GM12878 (cell line): ENCODE measurements at regions not wholly inside any gene's neighbourhood (a gene's known extent, or its start where the extent isn't known, plus 50 kb on each side); places are given as distances from the start of the nearest gene placed in this dataset.

Experiments used
- ATAC-seq: fragments of 200-7000 bp; cut with Tn5 transposase; 3 replicates; pipeline ENCODE4 v1.9.1; 2020; ENCODE audit warnings: mild to moderate bottlenecking, moderate library complexity
- BruUV-seq: library from RNA; stranded (reverse); fragments of 400-500 nt; replicated peaks from 2 replicates; lab custom pipeline; 2021; lab: Mats Ljungman, UMichigan
- CTCF ChIA-PET: fragments of 300-600 bp; sonication (Branson Sonifier 250); formaldehyde crosslinking; extraction: SDS; loops from one replicate; lab custom pipeline; 2021; ENCODE audit warnings: inconsistent platforms; lab: Yijun Ruan, JAX
- POLR2A ChIA-PET: fragments of 350-600 bp; formaldehyde crosslinking; extraction: SDS; loops from one replicate; lab custom pipeline; 2021; ENCODE audit warnings: inconsistent platforms; lab: Charles Lee
- RAD21 ChIA-PET: fragments of 300-600 bp; sonication (Branson Sonifier 250); formaldehyde crosslinking; loops from one replicate; lab custom pipeline; 2023; ENCODE audit warnings: antibody characterized with exemption; ENCODE audit not compliant: unreplicated experiment; lab: Charles Lee
- SMC1A ChIA-PET: fragments of 300-600 bp; sonication (Branson Sonifier 250); formaldehyde crosslinking; loops from one replicate; lab custom pipeline; 2023; ENCODE audit not compliant: unreplicated experiment, uncharacterized antibody; lab: Charles Lee
- DNase-seq: peaks from one replicate; pipeline ENCODE4 v3.0.0-alpha.2; 2011; ENCODE audit warnings: low read depth, low spot score
- FAIRE-seq: peaks from 3 replicates; lab custom pipeline; 2011; peaks lifted over from hg19 to GRCh38; lab: Jason Lieb, UNC
- H2AFZ ChIP-seq: 2 replicates; pipeline ENCODE4 v1.6.0; 2011; ENCODE audit warnings: low read depth, low read length, control low read depth; ENCODE audit not compliant: control insufficient read depth
- H3K27ac ChIP-seq: 2 replicates; pipeline ENCODE4 v1.5.1; 2011; ENCODE audit warnings: control low read depth; ENCODE audit not compliant: control insufficient read depth, insufficient read depth
- H3K27me3 ChIP-seq, 2 experiments: replicated peaks in 1 of 2; 2 replicates each; pipeline versions ENCODE4 v1.6.0 to v1.6.1; 2011; ENCODE audit warnings: low read length in 1 of 2; ENCODE audit not compliant: control insufficient read depth in 2 of 2, insufficient read depth in 2 of 2
- H3K36me3 ChIP-seq, 2 experiments: 2 replicates each; pipeline ENCODE4 v1.5.1; 2011; ENCODE audit warnings: low read length in 1 of 2; ENCODE audit not compliant: control insufficient read depth in 2 of 2, insufficient read depth in 2 of 2
- H3K4me1 ChIP-seq: 2 replicates; pipeline ENCODE4 v1.6.1; 2011; ENCODE audit warnings: mild to moderate bottlenecking, low read length, moderate library complexity, mixed read lengths; ENCODE audit not compliant: control insufficient read depth, insufficient read depth
- H3K4me2 ChIP-seq: 2 replicates; pipeline ENCODE4 v1.6.0; 2011; ENCODE audit warnings: control low read depth; ENCODE audit not compliant: control insufficient read depth, insufficient read depth
- H3K4me3 ChIP-seq: fragments of 200-600 bp; sonication (generic); 2 replicates; pipeline ENCODE4 v1.5.1; 2016
- H3K79me2 ChIP-seq: 2 replicates; pipeline ENCODE4 v1.6.0; 2011; ENCODE audit warnings: low read length; ENCODE audit not compliant: control insufficient read depth, insufficient read depth
- H3K9ac ChIP-seq: 2 replicates; pipeline ENCODE4 v1.8.0; 2011; ENCODE audit warnings: low read length, control low read depth, mixed read lengths; ENCODE audit not compliant: control insufficient read depth, insufficient read depth
- H3K9me3 ChIP-seq: replicated peaks from 3 replicates; pipeline ENCODE4 v1.5.1; 2011; ENCODE audit warnings: mild to moderate bottlenecking, low read length; ENCODE audit not compliant: control insufficient read depth, insufficient read depth
- H4K20me1 ChIP-seq: 2 replicates; pipeline ENCODE4 v1.6.0; 2011; ENCODE audit not compliant: control insufficient read depth, insufficient read depth
- ASH2L ChIP-seq: fragments of 300-600, 200-600 bp; sonication (generic); IDR thresholded peaks from 2 replicates; pipeline ENCODE4 v1.6.1; 2017; ENCODE audit warnings: low read depth, mild to moderate bottlenecking, borderline replicate concordance
- BACH1 ChIP-seq: fragments of 450-650 bp; IDR thresholded peaks from 2 replicates; pipeline ENCODE4 v1.6.1; 2017; ENCODE audit warnings: mild to moderate bottlenecking, borderline replicate concordance
- CEBPB ChIP-seq, 2 experiments: fragments of 150-350 bp in 1 of 2; IDR thresholded peaks; 2 replicates each; pipeline ENCODE4 v1.6.1; 2012 to 2014; ENCODE audit warnings: low read depth in 2 of 2, low read length in 2 of 2, borderline replicate concordance in 1 of 2, inconsistent platforms in 1 of 2
- CREM ChIP-seq: IDR thresholded peaks from 2 replicates; pipeline ENCODE4 v1.6.1; 2014; ENCODE audit warnings: antibody characterized with exemption, low read depth
- FOS ChIP-seq: IDR thresholded peaks from 3 replicates; pipeline ENCODE4 v1.6.1; 2011; ENCODE audit warnings: borderline replicate concordance; ENCODE audit not compliant: insufficient read length; ENCODE audit errors: extremely low read depth
- FOXK2 ChIP-seq: fragments of 450-650 bp; IDR thresholded peaks from 2 replicates; pipeline ENCODE4 v1.6.1; 2017; ENCODE audit warnings: mild to moderate bottlenecking, moderate library complexity
- KLF5 ChIP-seq: fragments of 450-650 bp; IDR thresholded peaks from 2 replicates; pipeline ENCODE4 v1.6.1; 2014; ENCODE audit warnings: mild to moderate bottlenecking; ENCODE audit not compliant: partially characterized antibody
- MTA3 ChIP-seq: IDR thresholded peaks from 2 replicates; pipeline ENCODE4 v1.6.1; 2012; ENCODE audit warnings: low read length, inconsistent platforms, borderline replicate concordance
- MYC ChIP-seq: IDR thresholded peaks from 2 replicates; pipeline ENCODE4 v1.6.1; 2011; ENCODE audit warnings: mild to moderate bottlenecking, low read length, moderate library complexity, inconsistent platforms; ENCODE audit not compliant: insufficient read depth, insufficient replicate concordance, insufficient read length, severe bottlenecking
- NBN ChIP-seq: fragments of 450-650 bp; IDR thresholded peaks from 2 replicates; pipeline ENCODE4 v1.6.1; 2016
- PBX3 ChIP-seq: IDR thresholded peaks from 2 replicates; pipeline ENCODE4 v1.6.1; 2011; ENCODE audit warnings: mild to moderate bottlenecking, low read depth, low read length, moderate library complexity; ENCODE audit not compliant: insufficient replicate concordance
- RAD21 ChIP-seq: IDR thresholded peaks from 2 replicates; pipeline ENCODE4 v1.6.1; 2011; ENCODE audit warnings: mild to moderate bottlenecking, low read depth, low read length, moderate library complexity; ENCODE audit not compliant: insufficient read depth
- RAD51 ChIP-seq: fragments of 450-650 bp; IDR thresholded peaks from 2 replicates; pipeline ENCODE4 v1.6.1; 2016; ENCODE audit warnings: moderate library complexity, mild to moderate bottlenecking, inconsistent platforms
- SIX5 ChIP-seq: IDR thresholded peaks from 2 replicates; pipeline ENCODE4 v1.6.1; 2011; ENCODE audit warnings: mild to moderate bottlenecking, low read depth, low read length, moderate library complexity; ENCODE audit not compliant: severe bottlenecking
- ZNF384 ChIP-seq: IDR thresholded peaks from 2 replicates; pipeline ENCODE4 v1.6.1; 2012; ENCODE audit warnings: low read depth, mild to moderate bottlenecking, low read length, improper control_type of control experiment, borderline replicate concordance
- WGBS: methylation state at CpG from one replicate; pipeline ENCODE4 v1.1.6; 2016; ENCODE audit warnings: low lambda C conversion rate; ENCODE audit not compliant: insufficient replicate concordance, insufficient coverage; ENCODE audit errors: missing lambda C conversion rate; 5-methylcytosine and 5-hydroxymethylcytosine counted together
- in situ Hi-C: fragments of 300-500 bp; cut with MboI; formaldehyde crosslinking; loops from 9 replicates; pipeline ENCODE4 v1.14.3; 2018; ENCODE audit warnings: mixed read lengths
- intact Hi-C: fragments of 100-400 bp; cut with micrococcal nuclease; formaldehyde crosslinking; loops from one replicate; pipeline ENCODE4 v1.14.2; 2022; ENCODE audit not compliant: unreplicated experiment
- TF ChIP-seq, protein P1 (sequence below): IDR thresholded peaks from 2 replicates; pipeline ENCODE4 v1.6.1; 2011; ENCODE audit warnings: low read depth, mild to moderate bottlenecking, low read length, moderate library complexity, borderline replicate concordance; ENCODE audit errors: extremely low read depth
- TF ChIP-seq, protein P2 (sequence below): IDR thresholded peaks from 2 replicates; pipeline ENCODE4 v1.6.1; 2012; ENCODE audit warnings: low read length, inconsistent platforms

GRCh38 chr7:68707958-68708357, 890.3 kb upstream of the AUTS2 start:
- in situ Hi-C loops: no loop called here
- Histone ChIP-seq H3K9me3 (no peaks in the 10 kb centered on the region; the same call in 2 of the 3 replicates), H3K79me2 (no peaks in the 10 kb centered on the region)
- WGBS: 22% methylated on average over 6 of the region's 6 CpGs
- SMC1A ChIA-PET: no interaction called here
- TF ChIP-seq, protein P1, sequence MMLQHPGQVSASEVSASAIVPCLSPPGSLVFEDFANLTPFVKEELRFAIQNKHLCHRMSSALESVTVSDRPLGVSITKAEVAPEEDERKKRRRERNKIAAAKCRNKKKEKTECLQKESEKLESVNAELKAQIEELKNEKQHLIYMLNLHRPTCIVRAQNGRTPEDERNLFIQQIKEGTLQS: no peak
- no peak for TF ChIP-seq KLF5
- no peak for TF ChIP-seq MYC
- no peak for TF ChIP-seq CREM
- no peak for TF ChIP-seq NBN
- TF ChIP-seq FOXK2: no peak
- no peak for TF ChIP-seq BACH1
- no peak for TF ChIP-seq ZNF384
- no peak for TF ChIP-seq ASH2L
- no peak for TF ChIP-seq RAD21
- TF ChIP-seq FOS: no peak
- TF ChIP-seq RAD51: no peak
- TF ChIP-seq MTA3: no peak
- no peak for TF ChIP-seq SIX5
- TF ChIP-seq PBX3: no peak
- no peak for TF ChIP-seq CEBPB (IDR thresholded peaks at IDR 0.05; ENCODE audit: borderline replicate concordance in 1 of 2, low read depth in 2 of 2, low read length in 2 of 2)
- TF ChIP-seq, protein P2, sequence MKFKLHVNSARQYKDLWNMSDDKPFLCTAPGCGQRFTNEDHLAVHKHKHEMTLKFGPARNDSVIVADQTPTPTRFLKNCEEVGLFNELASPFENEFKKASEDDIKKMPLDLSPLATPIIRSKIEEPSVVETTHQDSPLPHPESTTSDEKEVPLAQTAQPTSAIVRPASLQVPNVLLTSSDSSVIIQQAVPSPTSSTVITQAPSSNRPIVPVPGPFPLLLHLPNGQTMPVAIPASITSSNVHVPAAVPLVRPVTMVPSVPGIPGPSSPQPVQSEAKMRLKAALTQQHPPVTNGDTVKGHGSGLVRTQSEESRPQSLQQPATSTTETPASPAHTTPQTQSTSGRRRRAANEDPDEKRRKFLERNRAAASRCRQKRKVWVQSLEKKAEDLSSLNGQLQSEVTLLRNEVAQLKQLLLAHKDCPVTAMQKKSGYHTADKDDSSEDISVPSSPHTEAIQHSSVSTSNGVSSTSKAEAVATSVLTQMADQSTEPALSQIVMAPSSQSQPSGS: no peak
- TF ChIP-seq, all 136 proteins: peak for 0
- H3K4me1 ChIP-seq: no peaks in the 10 kb centered on the region
- H2AFZ ChIP-seq: no peak overlapping the region
- no peak overlapping the region for H3K27ac ChIP-seq
- no peak overlapping the region for H3K4me2 ChIP-seq
- no peaks in the 10 kb centered on the region for H4K20me1 ChIP-seq
- intact Hi-C loops: no loop called here
- CTCF ChIA-PET: no interaction called here
- ATAC-seq (no peak), DNase-seq (no peak), FAIRE-seq (no peak)
- H3K4me3 ChIP-seq: no peak overlapping the region
- no TSS peak for BruUV-seq
- POLR2A ChIA-PET: no interaction called here
- no peaks in the 10 kb centered on the region for H3K36me3 ChIP-seq
- RAD21 ChIA-PET: no interaction called here
- H3K27me3 ChIP-seq: no peaks in the 10 kb centered on the region
- no peak overlapping the region for H3K9ac ChIP-seq
